ENCODE measurements at regions not wholly inside any gene's neighbourhood (a gene's known extent, or its start where the extent isn't known, plus 50 kb on each side); places are given as distances from the start of the nearest gene placed in this dataset.
"Not testable (repeated sequence)": the region's sequence is repeated elsewhere in the genome, so short reads cannot be mapped to it uniquely, and the experiment has no call there.

GRCh38 chr12:128098730-128099129 is 168.2 kb upstream of the TMEM132C start:
- no peak for DNase-seq (ENCODE audit: low read depth, low spot score)

GRCh38 chr12:128103152-128103551 is 163.8 kb upstream of the TMEM132C start:
- no peak for DNase-seq (ENCODE audit: low read depth, low spot score)

More at GRCh38 chr12:128098730-128099129, 168.2 kb upstream of the TMEM132C start:
- H3K4me3 ChIP-seq (ENCODE audit: low read length): no peak overlapping the region

GRCh38 chr12:128109236-128109635 is 157.7 kb upstream of the TMEM132C start:
- H3K4me3 ChIP-seq (ENCODE audit: low read length): no peak overlapping the region
- DNase-seq (ENCODE audit: low read depth, low spot score): no peak

More at GRCh38 chr12:128103152-128103551, 163.8 kb upstream of the TMEM132C start:
- H3K4me3 ChIP-seq (ENCODE audit: low read length): no peak overlapping the region

- no peak for DNase-seq (ENCODE audit: low read depth, low spot score)
- no peak overlapping the region for H3K4me3 ChIP-seq (ENCODE audit: low read length)
Measured at GRCh38 chr12:128109636-128110035, 157.3 kb upstream of the TMEM132C start.

- DNase-seq (ENCODE audit: low read depth, low spot score): no peak
- H3K4me3 ChIP-seq (ENCODE audit: low read length): no peak overlapping the region
Measured at GRCh38 chr12:128111333-128111732, 155.6 kb upstream of the TMEM132C start.

- no peak overlapping the region for H3K4me3 ChIP-seq (ENCODE audit: low read length)
- no peak for DNase-seq (ENCODE audit: low read depth, low spot score)
Measured at GRCh38 chr12:128111951-128112350, 155.0 kb upstream of the TMEM132C start.

- DNase-seq (ENCODE audit: low read depth, low spot score); H3K4me3 ChIP-seq (ENCODE audit: low read length): not testable (repeated sequence)
Measured at GRCh38 chr12:128113250-128113649, 153.7 kb upstream of the TMEM132C start.

- H3K4me3 ChIP-seq (ENCODE audit: low read length): no peak overlapping the region
- no peak for DNase-seq (ENCODE audit: low read depth, low spot score)
Measured at GRCh38 chr12:128114485-128114884, 152.5 kb upstream of the TMEM132C start.

- no peak overlapping the region for H3K4me3 ChIP-seq (ENCODE audit: low read length)
- no peak for DNase-seq (ENCODE audit: low read depth, low spot score)
Measured at GRCh38 chr12:128116537-128116936, 150.4 kb upstream of the TMEM132C start.

- no peak overlapping the region for H3K4me3 ChIP-seq (ENCODE audit: low read length)
- DNase-seq (ENCODE audit: low read depth, low spot score): no peak
Measured at GRCh38 chr12:128120035-128120434, 146.9 kb upstream of the TMEM132C start.

GRCh38 chr12:128121424-128121823 is 145.5 kb upstream of the TMEM132C start:
- no peak overlapping the region for H3K4me3 ChIP-seq (ENCODE audit: low read length)
- DNase-seq (ENCODE audit: low read depth, low spot score): no peak

- no peak for DNase-seq (ENCODE audit: low read depth, low spot score)
Measured at GRCh38 chr12:128123096-128123495, 143.9 kb upstream of the TMEM132C start.

GRCh38 chr12:128131955-128132354 is 135.0 kb upstream of the TMEM132C start:
- DNase-seq (ENCODE audit: low read depth, low spot score): no peak
- no peak overlapping the region for H3K4me3 ChIP-seq (ENCODE audit: low read length)

More at GRCh38 chr12:128123096-128123495, 143.9 kb upstream of the TMEM132C start:
- no peak overlapping the region for H3K4me3 ChIP-seq (ENCODE audit: low read length)

- H3K4me3 ChIP-seq (ENCODE audit: low read length): no peak overlapping the region
- DNase-seq (ENCODE audit: low read depth, low spot score): no peak
Measured at GRCh38 chr12:128133321-128134073, 133.5 kb upstream of the TMEM132C start.

GRCh38 chr12:128137140-128137539 is 129.8 kb upstream of the TMEM132C start:
- no peak overlapping the region for H3K4me3 ChIP-seq (ENCODE audit: low read length)
- DNase-seq (ENCODE audit: low read depth, low spot score): no peak

- no peak for DNase-seq (ENCODE audit: low read depth, low spot score)
- H3K4me3 ChIP-seq (ENCODE audit: low read length): no peak overlapping the region
Measured at GRCh38 chr12:128138125-128138524, 128.8 kb upstream of the TMEM132C start.

GRCh38 chr12:128140551-128140950 is 126.4 kb upstream of the TMEM132C start:
- no peak for DNase-seq (ENCODE audit: low read depth, low spot score)
- no peak overlapping the region for H3K4me3 ChIP-seq (ENCODE audit: low read length)

- DNase-seq (ENCODE audit: low read depth, low spot score): no peak
- H3K4me3 ChIP-seq (ENCODE audit: low read length): no peak overlapping the region
Measured at GRCh38 chr12:128150961-128151360, 116.0 kb upstream of the TMEM132C start.

GRCh38 chr12:128155571-128155970 is 111.4 kb upstream of the TMEM132C start:
- no peak for DNase-seq (ENCODE audit: low read depth, low spot score)
- H3K4me3 ChIP-seq (ENCODE audit: low read length): no peak overlapping the region

- H3K4me3 ChIP-seq (ENCODE audit: low read length): no peak overlapping the region
- no peak for DNase-seq (ENCODE audit: low read depth, low spot score)
Measured at GRCh38 chr12:128163086-128163485, 103.9 kb upstream of the TMEM132C start.

GRCh38 chr12:128164533-128164932 is 102.4 kb upstream of the TMEM132C start:
- no peak overlapping the region for H3K4me3 ChIP-seq (ENCODE audit: low read length)
- DNase-seq (ENCODE audit: low read depth, low spot score): no peak

Data from Jurkat, Clone E6-1 (cell line).